ENCODE measurements at regions not wholly inside any gene's neighbourhood (a gene's known extent, or its start where the extent isn't known, plus 50 kb on each side); places are given as distances from the start of the nearest gene placed in this dataset.

GRCh38 chr21:24225431-24225830, 1381.8 kb downstream of the MRPL39 start:
- no peak for DNase-seq (ENCODE audit: low read depth)

- DNase-seq (ENCODE audit: low read depth), result no peak
Observed at GRCh38 chr21:24224422-24224821, 1382.9 kb downstream of the MRPL39 start.

- DNase-seq (ENCODE audit: low read depth), result no peak
Observed at GRCh38 chr21:24223624-24224023, 1383.7 kb downstream of the MRPL39 start.

GRCh38 chr21:24222676-24223075, 1384.6 kb downstream of the MRPL39 start:
- DNase-seq (ENCODE audit: low read depth), result no peak

GRCh38 chr21:24220446-24220845, 1386.8 kb downstream of the MRPL39 start:
- DNase-seq (ENCODE audit: low read depth), result no peak

- no peak for DNase-seq (ENCODE audit: low read depth)
Observed at GRCh38 chr21:24217151-24217550, 1390.1 kb downstream of the MRPL39 start.

GRCh38 chr21:24210130-24210529, 1397.2 kb downstream of the MRPL39 start:
- DNase-seq (ENCODE audit: low read depth), result no peak

GRCh38 chr21:24208562-24209260, 1398.6 kb downstream of the MRPL39 start:
- no peak for DNase-seq (ENCODE audit: low read depth)

- DNase-seq (ENCODE audit: low read depth), result no peak
Observed at GRCh38 chr21:24205319-24205718, 1402.0 kb downstream of the MRPL39 start.

- no peak for DNase-seq (ENCODE audit: low read depth)
Observed at GRCh38 chr21:24204641-24205040, 1402.6 kb downstream of the MRPL39 start.

- DNase-seq (ENCODE audit: low read depth), result no peak
Observed at GRCh38 chr21:24200052-24200451, 1407.2 kb downstream of the MRPL39 start.

- DNase-seq (ENCODE audit: low read depth), result no peak
Observed at GRCh38 chr21:24197923-24198322, 1409.4 kb downstream of the MRPL39 start.

GRCh38 chr21:24197132-24197643, 1410.1 kb downstream of the MRPL39 start:
- DNase-seq (ENCODE audit: low read depth), result no peak

- DNase-seq (ENCODE audit: low read depth), result no peak
Observed at GRCh38 chr21:24188506-24188905, 1418.8 kb downstream of the MRPL39 start.

GRCh38 chr21:24183077-24183476, 1424.2 kb downstream of the MRPL39 start:
- DNase-seq (ENCODE audit: low read depth), result no peak

- no peak for DNase-seq (ENCODE audit: low read depth)
Observed at GRCh38 chr21:24179110-24179509, 1428.2 kb downstream of the MRPL39 start.

- DNase-seq (ENCODE audit: low read depth), result no peak
Observed at GRCh38 chr21:24175106-24175505, 1432.2 kb downstream of the MRPL39 start.

GRCh38 chr21:24171736-24172135, 1435.5 kb downstream of the MRPL39 start:
- no peak for DNase-seq (ENCODE audit: low read depth)

- no peak for DNase-seq (ENCODE audit: low read depth)
Observed at GRCh38 chr21:24163539-24163938, 1443.7 kb downstream of the MRPL39 start.

- DNase-seq (ENCODE audit: low read depth), result no peak
Observed at GRCh38 chr21:24160528-24160927, 1446.8 kb downstream of the MRPL39 start.

GRCh38 chr21:24153137-24153536, 1454.1 kb downstream of the MRPL39 start:
- DNase-seq (ENCODE audit: low read depth), result no peak

GRCh38 chr21:24150753-24151152, 1456.5 kb downstream of the MRPL39 start:
- DNase-seq (ENCODE audit: low read depth), result no peak

GRCh38 chr21:24148461-24148860, 1458.8 kb downstream of the MRPL39 start:
- DNase-seq (ENCODE audit: low read depth), result no peak

GRCh38 chr21:24147674-24148073, 1459.6 kb downstream of the MRPL39 start:
- DNase-seq (ENCODE audit: low read depth), result no peak
